ENCODE measurements at regions not wholly inside any gene's neighbourhood (a gene's known extent, or its start where the extent isn't known, plus 50 kb on each side); places are given as distances from the start of the nearest gene placed in this dataset.

DNA sequence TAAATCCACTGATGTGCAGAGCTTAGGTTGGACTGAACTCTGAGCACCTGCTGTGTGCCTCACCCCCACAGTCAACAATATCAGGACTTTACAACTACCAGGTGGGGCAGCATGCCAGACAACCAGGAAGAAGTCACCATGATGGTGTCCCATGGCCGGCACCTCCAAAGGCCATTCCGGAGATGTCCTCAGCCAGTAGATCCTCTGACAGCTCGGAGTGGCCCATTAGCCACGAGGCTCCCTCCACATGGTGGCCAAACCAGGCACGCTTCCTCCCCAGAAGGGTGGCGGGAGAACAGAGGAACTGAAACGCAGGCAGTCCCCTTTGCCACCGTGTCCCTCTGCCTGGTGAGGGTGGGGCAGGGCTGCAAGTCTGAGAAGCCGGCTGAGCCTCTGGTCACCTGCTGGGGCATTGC, 390.0 kb downstream of the TNS3 start:
- TF ChIP-seq FOXM1 (IDR thresholded peaks at IDR 0.05; ENCODE audit: borderline replicate concordance) (no peak), FOXK2 (IDR thresholded peaks at IDR 0.05) (no peak), BHLHE40 (IDR thresholded peaks at IDR 0.05; ENCODE audit: borderline replicate concordance) (no peak), TARDBP (IDR thresholded peaks at IDR 0.05) (no peak), L3MBTL2 (conservative IDR thresholded peaks at IDR 0.05) (no peak)
- TF ChIP-seq, protein P1, sequence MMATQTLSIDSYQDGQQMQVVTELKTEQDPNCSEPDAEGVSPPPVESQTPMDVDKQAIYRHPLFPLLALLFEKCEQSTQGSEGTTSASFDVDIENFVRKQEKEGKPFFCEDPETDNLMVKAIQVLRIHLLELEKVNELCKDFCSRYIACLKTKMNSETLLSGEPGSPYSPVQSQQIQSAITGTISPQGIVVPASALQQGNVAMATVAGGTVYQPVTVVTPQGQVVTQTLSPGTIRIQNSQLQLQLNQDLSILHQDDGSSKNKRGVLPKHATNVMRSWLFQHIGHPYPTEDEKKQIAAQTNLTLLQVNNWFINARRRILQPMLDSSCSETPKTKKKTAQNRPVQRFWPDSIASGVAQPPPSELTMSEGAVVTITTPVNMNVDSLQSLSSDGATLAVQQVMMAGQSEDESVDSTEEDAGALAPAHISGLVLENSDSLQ (IDR thresholded peaks at IDR 0.05) = no peak

All from HEK293T (cell line).